ENCODE measurements at regions not wholly inside any gene's neighbourhood (a gene's known extent, or its start where the extent isn't known, plus 50 kb on each side); places are given as distances from the start of the nearest gene placed in this dataset.

- no peak for ATAC-seq (ENCODE audit: insufficient read depth, low FRiP score)
- 37% methylated on average over 2 of the region's 2 CpGs for WGBS, 2 donors
- no peak for TF ChIP-seq CTCF (IDR thresholded peaks at IDR 0.05; ENCODE audit: control extremely low read depth, extremely low read depth)
Measured at GRCh38 chr9:25205285-25205684, 473.0 kb downstream of the TUSC1 start.

GRCh38 chr9:25177858-25178257 lies 500.4 kb downstream of the TUSC1 start:
- H3K4me3 ChIP-seq, result no peak overlapping the region
- H3K9me3 ChIP-seq (ENCODE audit: control insufficient read depth in 4 of 4, insufficient read depth in 3 of 4, low read length in 3 of 4), result peaks cover 0 to 6% (median 0%) of the 10 kb centered on the region in 4 donors
- ATAC-seq (ENCODE audit: insufficient read depth, low FRiP score), result no peak
- no peak for DNase-seq
- TF ChIP-seq CTCF (IDR thresholded peaks at IDR 0.05; ENCODE audit: control extremely low read depth, extremely low read depth), result no peak
- 76 to 89% methylated on average over 4 of the region's 4 CpGs for WGBS, 2 donors
- H3K4me1 ChIP-seq (ENCODE audit: control insufficient read depth in 5 of 5, insufficient read depth in 5 of 5, low read length in 5 of 5), result no peaks in the 10 kb centered on the region
- no peak overlapping the region for H3K27ac ChIP-seq (ENCODE audit: low read depth in 1 of 2, low read length in 1 of 2)
- H3K9ac ChIP-seq (ENCODE audit: insufficient read depth in 1 of 2, low read length in 2 of 2), result no peak overlapping the region
- no peaks in the 10 kb centered on the region for H3K27me3 ChIP-seq (ENCODE audit: control insufficient read depth in 3 of 3, insufficient read depth in 3 of 3, low read length in 2 of 3)
- H3K36me3 ChIP-seq (ENCODE audit: control insufficient read depth in 4 of 4, insufficient read depth in 4 of 4, low read length in 4 of 4), result no peaks in the 10 kb centered on the region

More at GRCh38 chr9:25205285-25205684, 473.0 kb downstream of the TUSC1 start:
- H3K9ac ChIP-seq (ENCODE audit: insufficient read depth in 1 of 2, low read length in 2 of 2), result no peak overlapping the region
- H3K27ac ChIP-seq (ENCODE audit: low read depth in 1 of 2, low read length in 1 of 2), result no peak overlapping the region
- DNase-seq, result no peak
- H3K9me3 ChIP-seq (ENCODE audit: control insufficient read depth in 4 of 4, insufficient read depth in 3 of 4, low read length in 3 of 4), result no peaks in the 10 kb centered on the region
- no peaks in the 10 kb centered on the region for H3K27me3 ChIP-seq (ENCODE audit: control insufficient read depth in 3 of 3, insufficient read depth in 3 of 3, low read length in 2 of 3)
- no peaks in the 10 kb centered on the region for H3K36me3 ChIP-seq (ENCODE audit: control insufficient read depth in 4 of 4, insufficient read depth in 4 of 4, low read length in 4 of 4)
- no peak overlapping the region for H3K4me3 ChIP-seq
- no peaks in the 10 kb centered on the region for H3K4me1 ChIP-seq (ENCODE audit: control insufficient read depth in 5 of 5, insufficient read depth in 5 of 5, low read length in 5 of 5)

DNA sequence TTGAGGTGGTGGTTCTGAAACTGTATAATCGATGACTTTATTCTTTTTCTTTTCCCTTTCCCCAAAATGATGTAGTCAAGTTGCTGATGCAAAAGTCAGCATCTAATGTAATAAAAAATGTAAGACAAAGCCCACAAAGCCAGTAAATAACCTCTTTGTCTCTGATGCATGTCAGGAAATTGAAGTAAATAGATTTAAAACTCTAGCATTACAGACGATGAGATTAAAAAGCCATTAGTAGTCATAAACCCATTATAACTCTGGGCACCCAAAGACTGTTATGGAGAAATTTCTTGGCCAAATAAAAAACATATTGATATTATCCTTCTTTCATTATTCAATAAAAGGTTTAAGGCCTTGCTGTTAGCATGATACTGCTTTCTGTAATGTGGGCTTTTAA lies 548.7 kb downstream of the TUSC1 start:
- H3K9me3 ChIP-seq (ENCODE audit: control insufficient read depth in 4 of 4, insufficient read depth in 3 of 4, low read length in 3 of 4), result no peaks in the 10 kb centered on the region
- no peaks in the 10 kb centered on the region for H3K36me3 ChIP-seq (ENCODE audit: control insufficient read depth in 4 of 4, insufficient read depth in 4 of 4, low read length in 4 of 4)
- no peak overlapping the region for H3K4me3 ChIP-seq
- no peak overlapping the region for H3K27ac ChIP-seq (ENCODE audit: low read depth in 1 of 2, low read length in 1 of 2)
- H3K9ac ChIP-seq (ENCODE audit: insufficient read depth in 1 of 2, low read length in 2 of 2), result no peak overlapping the region
- 84% methylated on average over 2 of the region's 2 CpGs for WGBS, 2 donors
- no peak for ATAC-seq (ENCODE audit: insufficient read depth, low FRiP score)
- no peaks in the 10 kb centered on the region for H3K27me3 ChIP-seq (ENCODE audit: control insufficient read depth in 3 of 3, insufficient read depth in 3 of 3, low read length in 2 of 3)
- DNase-seq, result no peak
- no peaks in the 10 kb centered on the region for H3K4me1 ChIP-seq (ENCODE audit: control insufficient read depth in 5 of 5, insufficient read depth in 5 of 5, low read length in 5 of 5)
- no peak for TF ChIP-seq CTCF (IDR thresholded peaks at IDR 0.05; ENCODE audit: control extremely low read depth, extremely low read depth)

- H3K27me3 ChIP-seq (ENCODE audit: control insufficient read depth in 3 of 3, insufficient read depth in 3 of 3, low read length in 2 of 3), result no peaks in the 10 kb centered on the region
- ATAC-seq (ENCODE audit: insufficient read depth, low FRiP score), result no peak
- H3K36me3 ChIP-seq (ENCODE audit: control insufficient read depth in 4 of 4, insufficient read depth in 4 of 4, low read length in 4 of 4), result no peaks in the 10 kb centered on the region
- H3K27ac ChIP-seq (ENCODE audit: low read depth in 1 of 2, low read length in 1 of 2), result no peak overlapping the region
- no peak for DNase-seq
- H3K4me3 ChIP-seq, result no peak overlapping the region
- no peaks in the 10 kb centered on the region for H3K9me3 ChIP-seq (ENCODE audit: control insufficient read depth in 4 of 4, insufficient read depth in 3 of 4, low read length in 3 of 4)
- no peak overlapping the region for H3K9ac ChIP-seq (ENCODE audit: insufficient read depth in 1 of 2, low read length in 2 of 2)
- TF ChIP-seq CTCF (IDR thresholded peaks at IDR 0.05; ENCODE audit: control extremely low read depth, extremely low read depth), result no peak
- H3K4me1 ChIP-seq (ENCODE audit: control insufficient read depth in 5 of 5, insufficient read depth in 5 of 5, low read length in 5 of 5), result peaks cover 0 to 13% (median 0%) of the 10 kb centered on the region in 5 donors
Measured at GRCh38 chr9:25121811-25122210, 556.4 kb downstream of the TUSC1 start.

Data from lung (tissue), 11 donors.